Mesenchymal stem cell (in vitro differentiated cells and primary cell): ENCODE measurements at regions not wholly inside any gene's neighbourhood (a gene's known extent, or its start where the extent isn't known, plus 50 kb on each side); places are given as distances from the start of the nearest gene placed in this dataset.

ENCODE experiments used
- DNase-seq: peaks from one replicate; pipeline ENCODE4 v3.0.0-alpha.2; 2013
- H2AFZ ChIP-seq: one replicate; pipeline ENCODE4 v1.6.1; 2013; ENCODE audit warnings: low read depth, mild to moderate bottlenecking, control low read depth, inconsistent platforms, low read length, moderate library complexity
- H2AK5ac ChIP-seq: 2 replicates; pipeline ENCODE4 v1.6.1; 2013; ENCODE audit warnings: low read length, moderate library complexity, mild to moderate bottlenecking, inconsistent platforms; ENCODE audit not compliant: severe bottlenecking
- H2BK120ac ChIP-seq: one replicate; pipeline ENCODE4 v1.6.1; 2013; ENCODE audit warnings: low read depth, mild to moderate bottlenecking, inconsistent platforms, low read length, moderate library complexity
- H2BK12ac ChIP-seq, 2 experiments: one replicate each; pipeline ENCODE4 v1.6.1; 2013; ENCODE audit warnings: inconsistent platforms in 2 of 2, low read length in 2 of 2, mild to moderate bottlenecking in 2 of 2, moderate library complexity in 2 of 2, control low read depth in 1 of 2
- H2BK15ac ChIP-seq: one replicate; pipeline ENCODE4 v1.6.1; 2013; ENCODE audit warnings: mild to moderate bottlenecking, low read depth, inconsistent platforms; ENCODE audit not compliant: poor library complexity, severe bottlenecking
- H2BK5ac ChIP-seq: 2 replicates; pipeline ENCODE4 v1.6.1; 2013; ENCODE audit warnings: low read depth, mild to moderate bottlenecking, low read length, control low read depth, inconsistent platforms; ENCODE audit not compliant: poor library complexity, severe bottlenecking
- H3K14ac ChIP-seq, 2 experiments: one replicate each; pipeline ENCODE4 v1.6.1; 2013; ENCODE audit warnings: inconsistent platforms in 2 of 2, low read length in 2 of 2, control low read depth in 1 of 2, mild to moderate bottlenecking in 1 of 2, moderate library complexity in 1 of 2
- H3K18ac ChIP-seq, 2 experiments: one replicate each; pipeline ENCODE4 v1.6.1; 2013; ENCODE audit warnings: inconsistent platforms in 2 of 2, low read length in 2 of 2, control low read depth in 1 of 2, low read depth in 1 of 2, mild to moderate bottlenecking in 1 of 2
- H3K23ac ChIP-seq, 2 experiments: one replicate each; pipeline ENCODE4 v1.6.1; 2013; ENCODE audit warnings: inconsistent platforms in 2 of 2, low read length in 2 of 2, mild to moderate bottlenecking in 2 of 2, moderate library complexity in 2 of 2, control low read depth in 1 of 2
- H3K27ac ChIP-seq: 2 replicates; pipeline ENCODE4 v1.5.1; 2013; ENCODE audit warnings: mild to moderate bottlenecking, moderate library complexity, low read length, control low read depth, inconsistent platforms; ENCODE audit not compliant: poor library complexity, severe bottlenecking
- H3K27me3 ChIP-seq, 2 experiments: 2 replicates each; pipeline versions ENCODE4 v1.6.1 to v1.7.0; 2013; ENCODE audit warnings: low read length in 2 of 2, mild to moderate bottlenecking in 2 of 2, moderate library complexity in 2 of 2, control low read depth in 1 of 2, inconsistent platforms in 1 of 2; ENCODE audit not compliant: control insufficient read depth in 1 of 2, insufficient read depth in 1 of 2
- H3K36me3 ChIP-seq, 2 experiments: 2 replicates each; pipeline versions ENCODE4 v1.6.1 to v1.7.0; 2013; ENCODE audit warnings: low read length in 2 of 2, control low read depth in 1 of 2, inconsistent platforms in 1 of 2, low read depth in 1 of 2, mild to moderate bottlenecking in 1 of 2; ENCODE audit not compliant: insufficient read depth in 2 of 2, control insufficient read depth in 1 of 2
- H3K4ac ChIP-seq, 2 experiments: one replicate each; pipeline ENCODE4 v1.6.1; 2013; ENCODE audit warnings: inconsistent platforms in 2 of 2, low read length in 2 of 2, mild to moderate bottlenecking in 2 of 2, moderate library complexity in 2 of 2, control low read depth in 1 of 2, low read depth in 1 of 2
- H3K4me1 ChIP-seq: 2 replicates; pipeline ENCODE4 v1.6.1; 2013; ENCODE audit warnings: low read depth, low read length, control low read depth; ENCODE audit not compliant: control insufficient read depth, insufficient read depth
- H3K4me2 ChIP-seq: 2 replicates; pipeline ENCODE4 v1.6.1; 2013; ENCODE audit warnings: low read length, mild to moderate bottlenecking, inconsistent platforms; ENCODE audit not compliant: poor library complexity, severe bottlenecking
- H3K4me3 ChIP-seq, 2 experiments: 2 replicates each; pipeline versions ENCODE4 v1.5.1 to v1.7.0; 2013; ENCODE audit warnings: low read length in 2 of 2, mild to moderate bottlenecking in 2 of 2, control low read depth in 1 of 2, low read depth in 1 of 2; ENCODE audit not compliant: insufficient read depth in 1 of 2
- H3K79me1 ChIP-seq: replicated peaks from 2 replicates; pipeline ENCODE4 v1.6.1; 2013; ENCODE audit warnings: mild to moderate bottlenecking, control low read depth, low read length, inconsistent platforms; ENCODE audit not compliant: poor library complexity, severe bottlenecking
- H3K9ac ChIP-seq: 2 replicates; pipeline ENCODE4 v1.7.0; 2013; ENCODE audit warnings: mild to moderate bottlenecking, low read length, moderate library complexity
- H3K9me3 ChIP-seq: 2 replicates; pipeline ENCODE4 v1.7.0; 2013; ENCODE audit warnings: mild to moderate bottlenecking, low read length; ENCODE audit not compliant: control insufficient read depth
- H4K8ac ChIP-seq: one replicate; pipeline ENCODE4 v1.6.1; 2013; ENCODE audit warnings: inconsistent platforms, mild to moderate bottlenecking, low read length, moderate library complexity
- H4K91ac ChIP-seq: one replicate; pipeline ENCODE4 v1.6.1; 2013; ENCODE audit warnings: mild to moderate bottlenecking, low read length, inconsistent platforms
- WGBS: methylation state at CpG from one replicate; pipeline ENCODE4 v1.1.7; 2013; ENCODE audit warnings: mixed read lengths; 5-methylcytosine and 5-hydroxymethylcytosine counted together

GRCh38 chr3:70873686-70874085 is 561.2 kb upstream of the MDFIC2 start:
- H2BK120ac ChIP-seq, result no peak overlapping the region
- H3K27me3 ChIP-seq, result no peaks in the 10 kb centered on the region
- no peak overlapping the region for H2BK15ac ChIP-seq
- H4K91ac ChIP-seq, result no peak overlapping the region
- no peak overlapping the region for H2BK5ac ChIP-seq
- no peak overlapping the region for H3K4me2 ChIP-seq
- no peak overlapping the region for H3K23ac ChIP-seq
- no peak overlapping the region for H4K8ac ChIP-seq
- peaks cover 11% of the 10 kb centered on the region for H3K9me3 ChIP-seq
- H3K9ac ChIP-seq, result no peak overlapping the region
- WGBS, result 90% methylated on average over 4 of the region's 5 CpGs
- no peak overlapping the region for H2BK12ac ChIP-seq
- H3K4me3 ChIP-seq, result no peak overlapping the region
- H3K4me1 ChIP-seq, result no peaks in the 10 kb centered on the region
- no peak overlapping the region for H3K4ac ChIP-seq
- H3K79me1 ChIP-seq, result no peaks in the 10 kb centered on the region
- H3K14ac ChIP-seq, result no peak overlapping the region
- no peak overlapping the region for H2AK5ac ChIP-seq
- H2AFZ ChIP-seq, result no peak overlapping the region
- no peaks in the 10 kb centered on the region for H3K36me3 ChIP-seq
- no peak overlapping the region for H3K27ac ChIP-seq
- no peak for DNase-seq
- no peak overlapping the region for H3K18ac ChIP-seq

DNA sequence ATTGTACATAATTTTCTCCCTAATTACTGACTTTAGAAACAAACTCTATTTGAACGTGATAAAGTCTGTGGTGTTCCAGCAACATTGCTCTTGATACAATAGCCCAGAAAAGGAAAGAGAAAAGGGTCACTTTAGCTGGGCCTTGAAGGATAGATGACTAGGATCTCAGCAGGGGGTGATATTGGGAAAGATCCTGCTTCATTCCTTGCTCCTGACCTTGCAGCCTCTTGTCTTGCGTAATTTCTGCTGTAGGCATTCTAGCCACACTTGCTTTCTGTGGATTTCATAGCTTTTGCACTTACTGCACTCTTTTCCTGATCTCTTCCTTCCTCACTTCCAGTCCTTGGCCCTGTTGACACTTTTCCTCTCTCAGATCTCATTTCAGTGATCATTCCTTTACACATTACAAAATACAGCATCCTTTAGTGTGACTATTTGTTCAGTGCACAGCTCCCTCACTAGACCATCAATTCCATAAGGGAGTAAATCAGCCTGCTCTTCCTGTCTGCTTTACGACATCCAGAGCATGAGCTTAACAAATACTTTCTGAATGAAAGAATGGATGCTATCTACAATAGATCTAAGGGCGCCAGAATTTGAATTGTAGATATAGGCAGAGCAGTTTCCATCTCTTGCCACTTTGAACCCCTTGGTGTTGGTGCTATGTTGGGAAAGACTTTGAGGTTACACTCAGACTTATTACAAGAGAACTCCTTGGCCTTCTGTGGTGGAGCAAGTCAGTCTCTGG is 559.6 kb upstream of the MDFIC2 start:
- Histone ChIP-seq H4K8ac (no peak overlapping the region), H2BK12ac (no peak overlapping the region), H2AK5ac (no peak overlapping the region), H3K36me3 (no peaks in the 10 kb centered on the region), H3K4ac (no peak overlapping the region), H3K18ac (no peak overlapping the region), H3K79me1 (no peaks in the 10 kb centered on the region), H2BK15ac (no peak overlapping the region), H3K14ac (no peak overlapping the region), H4K91ac (no peak overlapping the region), H3K9ac (peak overlapping the region; percentile 43), H3K23ac (no peak overlapping the region), H3K4me2 (no peak overlapping the region), H2BK5ac (no peak overlapping the region), H3K9me3 (peaks cover 17% of the 10 kb centered on the region), H3K4me1 (no peaks in the 10 kb centered on the region), H2BK120ac (no peak overlapping the region), H2AFZ (no peak overlapping the region), H3K27me3 (no peaks in the 10 kb centered on the region), H3K27ac (peak overlapping the region; percentile 24), H3K4me3 (no peak overlapping the region)
- WGBS, result 78% methylated on average over 3 of the region's 4 CpGs
- DNase-seq, result peak; percentile 96

- H3K27me3 ChIP-seq, result no peaks in the 10 kb centered on the region
- no peaks in the 10 kb centered on the region for H3K79me1 ChIP-seq
- H3K14ac ChIP-seq, result no peak overlapping the region
- no peak overlapping the region for H4K8ac ChIP-seq
- H3K4me2 ChIP-seq, result no peak overlapping the region
- no peak overlapping the region for H3K9ac ChIP-seq
- H4K91ac ChIP-seq, result no peak overlapping the region
- H3K18ac ChIP-seq, result no peak overlapping the region
- H2BK120ac ChIP-seq, result no peak overlapping the region
- H3K36me3 ChIP-seq, result no peaks in the 10 kb centered on the region
- no peak overlapping the region for H2AK5ac ChIP-seq
- no peak overlapping the region for H3K23ac ChIP-seq
- H3K4me3 ChIP-seq, result peak overlapping the region in 1 of 2 experiments; percentile 8
- no peak overlapping the region for H2AFZ ChIP-seq
- no peak overlapping the region for H3K27ac ChIP-seq
- DNase-seq, result no peak
- no peaks in the 10 kb centered on the region for H3K4me1 ChIP-seq
- peaks cover 17% of the 10 kb centered on the region for H3K9me3 ChIP-seq
- H3K4ac ChIP-seq, result no peak overlapping the region
- H2BK5ac ChIP-seq, result no peak overlapping the region
- H2BK12ac ChIP-seq, result no peak overlapping the region
- H2BK15ac ChIP-seq, result no peak overlapping the region
Measured at GRCh38 chr3:70870576-70870975, 558.1 kb upstream of the MDFIC2 start.

DNA sequence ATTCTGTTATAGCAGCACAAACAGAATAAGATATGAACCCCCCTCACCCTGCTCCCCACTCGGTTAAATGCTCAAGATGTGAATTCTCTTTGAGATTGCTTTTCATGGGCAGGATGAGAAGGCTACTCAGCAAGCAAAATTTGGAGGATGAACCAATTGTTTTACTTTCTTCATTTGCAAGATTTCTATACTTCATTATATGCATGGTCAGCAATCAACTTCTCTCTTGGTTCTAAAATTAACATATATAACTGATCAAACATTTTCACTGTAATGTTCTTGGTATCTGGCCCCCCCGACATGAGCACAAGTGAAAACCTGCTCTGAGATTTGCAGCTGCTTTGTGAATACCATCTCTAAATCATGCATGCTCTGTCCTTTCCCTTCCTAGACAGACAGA is 556.1 kb upstream of the MDFIC2 start:
- H3K14ac ChIP-seq, result no peak overlapping the region
- H3K4me3 ChIP-seq, result no peak overlapping the region
- H3K36me3 ChIP-seq, result no peaks in the 10 kb centered on the region
- no peak overlapping the region for H3K18ac ChIP-seq
- no peak overlapping the region for H2AFZ ChIP-seq
- no peaks in the 10 kb centered on the region for H3K4me1 ChIP-seq
- H3K9me3 ChIP-seq, result peaks cover 22% of the 10 kb centered on the region
- no peak overlapping the region for H2AK5ac ChIP-seq
- no peak overlapping the region for H2BK15ac ChIP-seq
- H3K27ac ChIP-seq, result no peak overlapping the region
- no peak overlapping the region for H3K4me2 ChIP-seq
- no peak overlapping the region for H3K4ac ChIP-seq
- H3K27me3 ChIP-seq, result no peaks in the 10 kb centered on the region
- H3K79me1 ChIP-seq, result no peaks in the 10 kb centered on the region
- no peak overlapping the region for H4K91ac ChIP-seq
- no peak overlapping the region for H2BK12ac ChIP-seq
- 96% methylated on average over 2 of the region's 2 CpGs for WGBS
- no peak overlapping the region for H2BK120ac ChIP-seq
- H4K8ac ChIP-seq, result no peak overlapping the region
- no peak overlapping the region for H3K9ac ChIP-seq
- no peak overlapping the region for H3K23ac ChIP-seq
- no peak for DNase-seq
- H2BK5ac ChIP-seq, result no peak overlapping the region
